Nephron progenitor cell (in vitro differentiated cells): ENCODE measurements at regions not wholly inside any gene's neighbourhood (a gene's known extent, or its start where the extent isn't known, plus 50 kb on each side); places are given as distances from the start of the nearest gene placed in this dataset.

ENCODE experiments used
- DNase-seq: peaks from one replicate; pipeline ENCODE4 v3.0.0; 2021
- H3K27ac Mint-ChIP-seq: 2 replicates; pipeline ENCODE4 v1.8.0; 2021; ENCODE audit warnings: mild to moderate bottlenecking, moderate library complexity, mixed read lengths
- H3K27me3 Mint-ChIP-seq: 2 replicates; pipeline ENCODE4 v1.8.0; 2021; ENCODE audit warnings: mild to moderate bottlenecking, low read depth, mixed read lengths; ENCODE audit not compliant: poor library complexity
- H3K36me3 Mint-ChIP-seq: 2 replicates; pipeline ENCODE4 v1.8.0; 2021; ENCODE audit warnings: low read depth, mixed read lengths
- H3K4me1 Mint-ChIP-seq: 2 replicates; pipeline ENCODE4 v1.8.0; 2021; ENCODE audit warnings: mixed read lengths
- H3K4me3 Mint-ChIP-seq: 2 replicates; pipeline ENCODE4 v1.8.0; 2021; ENCODE audit warnings: mild to moderate bottlenecking, moderate library complexity, mixed read lengths
- H3K9me3 Mint-ChIP-seq: 2 replicates; pipeline ENCODE4 v1.8.0; 2021; ENCODE audit warnings: mild to moderate bottlenecking, moderate library complexity, mixed read lengths
- TF ChIP-seq, protein P1 (sequence below): fragments of 200-600 bp; sonication (generic); IDR thresholded peaks from 2 replicates; pipeline ENCODE4 v1.5.0; 2021; ENCODE audit warnings: antibody characterized with exemption

DNA sequence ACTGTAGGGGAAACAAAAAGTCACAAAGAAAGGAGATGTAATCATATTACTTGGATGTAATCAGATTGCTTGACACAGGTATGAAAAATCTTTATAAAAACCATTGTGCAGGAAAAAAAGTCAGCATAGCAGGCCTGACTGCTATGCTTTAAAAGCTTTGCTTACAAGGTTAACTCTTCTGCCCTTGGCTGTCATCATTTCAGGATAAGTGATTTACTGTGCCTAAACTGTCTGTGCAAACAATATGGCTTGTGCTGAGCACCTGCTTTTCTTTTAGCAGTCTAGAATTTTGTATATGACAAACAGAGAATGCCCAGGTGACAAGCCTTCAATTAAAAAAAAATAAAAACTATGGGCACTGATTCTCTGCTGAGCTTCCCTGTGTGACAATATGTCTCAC, 63.8 kb upstream of the PLEKHG7 start:
- no peak overlapping the region for H3K27ac Mint-ChIP-seq
- no peak for DNase-seq

DNA sequence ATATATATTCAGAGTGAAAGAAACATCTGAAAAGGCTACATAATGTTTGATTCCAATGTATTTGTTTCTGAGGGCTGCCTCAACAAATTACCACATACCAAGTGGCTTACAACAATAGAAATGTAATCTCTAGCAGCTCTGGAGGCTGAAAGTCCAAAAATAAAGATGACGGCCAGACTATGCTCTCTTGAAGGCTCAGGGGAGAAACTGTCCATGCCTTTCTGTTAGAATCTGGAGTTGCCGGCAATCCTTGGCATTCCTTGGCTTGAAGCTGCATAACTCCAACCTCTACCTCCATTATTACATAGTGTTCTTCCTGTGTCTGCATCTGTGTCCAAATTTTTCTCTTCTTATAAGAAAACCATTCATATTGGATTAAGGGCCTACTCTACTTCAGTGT, 68.1 kb upstream of the PLEKHG7 start:
- Mint-ChIP-seq H3K27ac (no peak overlapping the region), H3K36me3 (no peaks in the 10 kb centered on the region), H3K4me3 (no peak overlapping the region), H3K9me3 (no peaks in the 10 kb centered on the region), H3K4me1 (peaks cover 2% of the 10 kb centered on the region), H3K27me3 (peaks cover 4% of the 10 kb centered on the region)
- TF ChIP-seq, protein P1, sequence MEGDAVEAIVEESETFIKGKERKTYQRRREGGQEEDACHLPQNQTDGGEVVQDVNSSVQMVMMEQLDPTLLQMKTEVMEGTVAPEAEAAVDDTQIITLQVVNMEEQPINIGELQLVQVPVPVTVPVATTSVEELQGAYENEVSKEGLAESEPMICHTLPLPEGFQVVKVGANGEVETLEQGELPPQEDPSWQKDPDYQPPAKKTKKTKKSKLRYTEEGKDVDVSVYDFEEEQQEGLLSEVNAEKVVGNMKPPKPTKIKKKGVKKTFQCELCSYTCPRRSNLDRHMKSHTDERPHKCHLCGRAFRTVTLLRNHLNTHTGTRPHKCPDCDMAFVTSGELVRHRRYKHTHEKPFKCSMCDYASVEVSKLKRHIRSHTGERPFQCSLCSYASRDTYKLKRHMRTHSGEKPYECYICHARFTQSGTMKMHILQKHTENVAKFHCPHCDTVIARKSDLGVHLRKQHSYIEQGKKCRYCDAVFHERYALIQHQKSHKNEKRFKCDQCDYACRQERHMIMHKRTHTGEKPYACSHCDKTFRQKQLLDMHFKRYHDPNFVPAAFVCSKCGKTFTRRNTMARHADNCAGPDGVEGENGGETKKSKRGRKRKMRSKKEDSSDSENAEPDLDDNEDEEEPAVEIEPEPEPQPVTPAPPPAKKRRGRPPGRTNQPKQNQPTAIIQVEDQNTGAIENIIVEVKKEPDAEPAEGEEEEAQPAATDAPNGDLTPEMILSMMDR: no peak
- DNase-seq: no peak

More for the DNA sequence above, 63.8 kb upstream of the PLEKHG7 start:
- Mint-ChIP-seq H3K36me3 (no peaks in the 10 kb centered on the region), H3K27me3 (peaks cover 4% of the 10 kb centered on the region), H3K4me1 (peaks cover 4% of the 10 kb centered on the region), H3K4me3 (no peak overlapping the region), H3K9me3 (no peaks in the 10 kb centered on the region)
- TF ChIP-seq, protein P1: no peak

DNA sequence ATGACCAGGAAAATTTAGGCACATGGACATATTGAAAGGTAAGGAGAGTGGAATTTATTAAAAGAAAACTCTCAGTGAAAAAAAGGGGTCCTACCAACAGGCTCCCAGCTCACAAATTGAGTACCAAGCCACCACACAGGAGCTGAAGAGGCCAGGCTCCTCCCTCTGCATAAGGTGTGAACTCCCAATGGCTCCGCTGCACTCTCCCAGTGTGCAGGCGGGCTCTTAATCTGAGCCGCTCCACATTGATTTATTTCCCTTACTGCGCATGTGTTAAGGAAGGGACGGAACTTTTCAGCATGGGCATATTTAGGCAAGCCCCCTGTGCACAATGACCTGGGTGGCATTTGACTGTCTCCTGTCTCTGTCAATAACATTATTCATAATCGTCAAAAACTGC, 68.6 kb upstream of the PLEKHG7 start:
- Mint-ChIP-seq H3K36me3 (no peaks in the 10 kb centered on the region), H3K4me1 (peaks cover 4% of the 10 kb centered on the region), H3K27ac (no peak overlapping the region), H3K4me3 (no peak overlapping the region), H3K27me3 (peaks cover 4% of the 10 kb centered on the region), H3K9me3 (no peaks in the 10 kb centered on the region)
- TF ChIP-seq, protein P1: no peak
- DNase-seq: no peak

DNA sequence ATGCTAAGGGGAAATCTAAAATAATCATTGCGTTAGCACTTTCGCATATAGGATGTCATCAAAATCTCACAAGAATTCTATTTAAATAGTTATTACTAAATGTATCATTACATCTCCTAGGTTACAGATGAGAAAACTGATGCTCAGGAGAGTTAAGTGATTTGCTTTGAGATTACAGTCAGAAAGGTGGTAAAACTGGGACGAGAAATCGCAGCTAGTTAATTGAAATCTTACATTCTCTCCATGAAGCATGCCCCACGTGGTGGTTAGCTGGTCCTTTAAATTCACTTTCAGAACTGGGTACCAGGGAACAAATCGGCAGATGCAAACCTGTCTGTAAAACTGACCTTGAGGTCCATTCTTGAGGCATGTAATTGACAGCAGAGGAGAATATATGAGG, 71.8 kb upstream of the PLEKHG7 start:
- Mint-ChIP-seq H3K36me3 (no peaks in the 10 kb centered on the region), H3K4me3 (no peak overlapping the region), H3K4me1 (peaks cover 8% of the 10 kb centered on the region), H3K27me3 (peaks cover 4% of the 10 kb centered on the region), H3K9me3 (no peaks in the 10 kb centered on the region), H3K27ac (no peak overlapping the region)
- DNase-seq: no peak
- TF ChIP-seq, protein P1: no peak

DNA sequence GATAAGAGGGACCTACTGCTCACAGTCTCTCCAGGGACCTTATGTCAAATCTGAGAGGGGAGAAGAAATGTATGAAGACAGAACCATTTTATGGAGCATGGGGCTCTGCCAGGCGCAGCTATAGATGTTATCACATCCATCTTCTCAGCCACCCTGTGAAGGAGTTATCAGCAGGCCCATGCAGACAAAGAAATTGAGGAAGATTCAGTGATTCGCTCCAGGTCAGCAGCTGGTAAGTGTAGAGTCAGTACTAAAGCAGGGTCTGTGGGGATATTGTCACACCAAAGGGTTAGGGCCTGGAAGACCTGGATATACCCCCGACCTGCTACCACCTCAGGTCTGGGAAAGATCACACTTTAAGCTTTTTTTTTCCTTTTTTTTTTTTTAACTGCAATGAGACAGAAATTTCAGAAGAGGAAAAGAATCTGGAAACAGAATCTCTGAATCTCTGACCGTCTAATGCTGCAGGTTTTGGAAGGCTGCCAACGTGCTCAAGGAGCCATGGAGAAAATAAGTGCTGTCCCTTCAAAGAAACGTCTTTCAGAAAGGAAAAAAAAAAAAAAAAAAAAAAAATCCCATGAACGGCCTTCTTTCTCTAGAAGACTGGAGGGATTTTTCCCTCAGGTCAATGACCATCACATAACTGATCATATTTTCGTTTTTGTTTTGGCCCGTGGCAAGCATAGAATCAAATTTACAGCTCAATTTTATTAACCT, 73.3 kb upstream of the PLEKHG7 start:
- Mint-ChIP-seq H3K4me3 (no peak overlapping the region), H3K27me3 (peaks cover 4% of the 10 kb centered on the region), H3K27ac (peak overlapping the region; percentile 43), H3K4me1 (peaks cover 8% of the 10 kb centered on the region), H3K36me3 (no peaks in the 10 kb centered on the region), H3K9me3 (no peaks in the 10 kb centered on the region)
- DNase-seq: no peak
- TF ChIP-seq, protein P1: no peak

DNA sequence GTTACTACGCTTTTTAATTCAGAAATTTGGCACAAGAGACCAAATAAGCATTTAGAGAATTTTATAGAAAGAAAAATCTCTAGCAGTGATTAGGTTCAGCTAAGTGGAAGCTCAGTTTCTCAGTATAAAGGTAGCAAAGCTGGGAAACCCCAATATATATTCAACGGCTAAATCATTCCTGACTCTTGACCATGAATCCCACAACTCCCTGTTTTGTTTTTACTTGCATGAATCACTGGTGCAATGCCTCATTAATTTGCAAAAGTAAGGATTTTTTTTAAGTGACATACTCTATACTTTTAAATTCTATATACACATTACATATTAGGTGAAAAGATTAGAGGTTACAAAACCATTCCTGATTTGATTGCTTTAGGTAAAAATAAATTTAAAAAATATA, 74.3 kb upstream of the PLEKHG7 start:
- peaks cover 8% of the 10 kb centered on the region for H3K4me1 Mint-ChIP-seq
- TF ChIP-seq, protein P1: no peak
- H3K9me3 Mint-ChIP-seq: no peaks in the 10 kb centered on the region
- no peaks in the 10 kb centered on the region for H3K27me3 Mint-ChIP-seq
- no peak overlapping the region for H3K27ac Mint-ChIP-seq
- no peaks in the 10 kb centered on the region for H3K36me3 Mint-ChIP-seq
- H3K4me3 Mint-ChIP-seq: no peak overlapping the region
- no peak for DNase-seq
